GM12864 (cell line): ENCODE measurements at regions not wholly inside any gene's neighbourhood (a gene's known extent, or its start where the extent isn't known, plus 50 kb on each side); places are given as distances from the start of the nearest gene placed in this dataset.
A peak's percentile ranks its signal among the peaks of the same experiment; 100 is the strongest.

Experiments used
- DNase-seq: peaks from one replicate; pipeline ENCODE4 v3.0.0-alpha.2; 2011; ENCODE audit warnings: low read depth
- H3K4me3 ChIP-seq: 2 replicates; pipeline ENCODE4 v1.5.1; 2011; ENCODE audit warnings: mild to moderate bottlenecking, low read depth, low read length, control low read depth
- CTCF ChIP-seq: IDR thresholded peaks from 2 replicates; pipeline ENCODE4 v1.5.1; 2011; ENCODE audit warnings: low read depth, mild to moderate bottlenecking, moderate library complexity, low read length, control low read depth, inconsistent platforms; ENCODE audit errors: missing control alignments

GRCh38 chr13:91236921-91237320 is 110.6 kb upstream of the MIR17HG start:
- no peak for DNase-seq
- TF ChIP-seq CTCF: no peak
- no peak overlapping the region for H3K4me3 ChIP-seq

GRCh38 chr13:91238036-91238435 is 109.5 kb upstream of the MIR17HG start:
- no peak overlapping the region for H3K4me3 ChIP-seq
- TF ChIP-seq CTCF: no peak
- DNase-seq: peak; percentile 3

DNA sequence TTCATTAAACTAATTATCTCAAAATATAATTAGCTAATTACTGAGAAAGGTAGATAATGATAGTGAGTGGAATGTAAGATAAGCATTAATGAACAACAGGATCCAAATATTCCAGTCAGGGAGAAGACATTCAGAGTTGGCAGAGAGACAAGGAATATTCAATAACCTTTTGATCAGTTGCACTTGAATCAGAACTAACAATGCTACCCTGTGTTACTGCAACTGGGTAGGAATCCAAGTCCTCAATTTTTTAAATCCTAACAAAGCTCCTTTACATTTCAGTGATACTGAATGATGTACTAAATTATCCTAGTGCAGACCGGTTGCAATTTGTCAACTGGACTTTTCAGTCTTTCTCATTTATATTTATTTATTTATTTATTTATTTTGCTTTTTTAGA is 107.1 kb upstream of the MIR17HG start:
- TF ChIP-seq CTCF: no peak
- DNase-seq: no peak
- no peak overlapping the region for H3K4me3 ChIP-seq

GRCh38 chr13:91241221-91241933 is 106.1 kb upstream of the MIR17HG start:
- no peak overlapping the region for H3K4me3 ChIP-seq
- TF ChIP-seq CTCF: no peak
- no peak for DNase-seq

GRCh38 chr13:91242652-91243051 is 104.8 kb upstream of the MIR17HG start:
- no peak for DNase-seq
- no peak for TF ChIP-seq CTCF
- no peak overlapping the region for H3K4me3 ChIP-seq

GRCh38 chr13:91245288-91245687 is 102.2 kb upstream of the MIR17HG start:
- H3K4me3 ChIP-seq: no peak overlapping the region
- DNase-seq: no peak
- no peak for TF ChIP-seq CTCF

DNA sequence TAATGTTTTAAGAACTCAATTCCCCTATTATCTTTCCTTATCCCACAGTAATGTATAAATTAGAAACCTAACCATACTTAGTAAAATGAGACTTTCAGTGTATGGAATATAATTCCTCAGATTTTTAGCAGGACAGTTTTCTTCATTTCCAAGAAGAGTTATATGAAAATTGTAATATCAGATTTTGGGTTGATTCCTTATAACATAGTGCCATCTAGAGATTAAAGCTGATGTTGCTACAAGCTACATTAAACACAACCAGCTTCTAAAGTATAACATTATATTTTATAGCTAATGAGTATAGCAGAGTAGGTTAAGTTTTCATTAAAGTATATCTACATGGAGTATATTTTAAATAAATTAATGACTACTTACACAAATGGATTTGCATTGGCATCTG is 99.7 kb upstream of the MIR17HG start:
- TF ChIP-seq CTCF: no peak
- no peak for DNase-seq
- H3K4me3 ChIP-seq: no peak overlapping the region
